ENCODE measurements at regions not wholly inside any gene's neighbourhood (a gene's known extent, or its start where the extent isn't known, plus 50 kb on each side); places are given as distances from the start of the nearest gene placed in this dataset.

- DNase-seq, result no peak
- Mint-ChIP-seq H3K9me3 (no peaks in the 10 kb centered on the region), H3K36me3 (ENCODE audit: low read depth) (no peaks in the 10 kb centered on the region), H3K27ac (no peak overlapping the region), H3K4me1 (no peaks in the 10 kb centered on the region), H3K4me3 (no peak overlapping the region), H3K27me3 (ENCODE audit: insufficient read depth) (no peaks in the 10 kb centered on the region)
- no peaks in the 10 kb centered on the region for H3K36me3 ChIP-seq (ENCODE audit: control insufficient read depth, insufficient read depth, low read length)
- WGBS, 2 experiments (ENCODE audit: insufficient coverage in 1 of 2, insufficient read length in 1 of 2), result 100% methylated on average over 1 of the region's 2 CpGs; no CpG with 5 or more reads in 1 of the 2 experiments
- no peaks in the 10 kb centered on the region for H3K9me3 ChIP-seq (ENCODE audit: control insufficient read depth, low read length)
- TF ChIP-seq CTCF (conservative IDR thresholded peaks at IDR 0.05), result no peak
- H3K27me3 ChIP-seq (ENCODE audit: control insufficient read depth, insufficient read depth, low read length, poor library complexity, severe bottlenecking), result no peaks in the 10 kb centered on the region
- no peak overlapping the region for H3K9ac ChIP-seq (ENCODE audit: extremely low read depth, low read length, poor library complexity, severe bottlenecking)
- no peak overlapping the region for H3K4me3 ChIP-seq (ENCODE audit: low read length)
- no peaks in the 10 kb centered on the region for H3K4me1 ChIP-seq (ENCODE audit: control insufficient read depth, insufficient read depth, low read length)
- H3K27ac ChIP-seq (ENCODE audit: low read depth, low read length), result no peak overlapping the region
These were observed 77.0 kb upstream of the INHBA start for GRCh38 chr7:41779918-41780317.

GRCh38 chr7:41777894-41778596 is 75.2 kb upstream of the INHBA start:
- TF ChIP-seq CTCF (conservative IDR thresholded peaks at IDR 0.05), result no peak
- WGBS, 2 experiments (ENCODE audit: insufficient coverage in 1 of 2, insufficient read length in 1 of 2), result 90% methylated on average over 5 of the region's 5 CpGs; no CpG with 5 or more reads in 1 of the 2 experiments
- no peak overlapping the region for H3K4me3 Mint-ChIP-seq
- no peaks in the 10 kb centered on the region for H3K27me3 Mint-ChIP-seq (ENCODE audit: insufficient read depth)
- no peaks in the 10 kb centered on the region for H3K9me3 Mint-ChIP-seq
- no peaks in the 10 kb centered on the region for H3K36me3 Mint-ChIP-seq (ENCODE audit: low read depth)
- H3K4me1 ChIP-seq (ENCODE audit: control insufficient read depth, insufficient read depth, low read length), result no peaks in the 10 kb centered on the region
- H3K9ac ChIP-seq (ENCODE audit: extremely low read depth, low read length, poor library complexity, severe bottlenecking), result no peak overlapping the region
- H3K9me3 ChIP-seq (ENCODE audit: control insufficient read depth, low read length), result no peaks in the 10 kb centered on the region
- H3K27ac ChIP-seq (ENCODE audit: low read depth, low read length), result no peak overlapping the region
- no peak overlapping the region for H3K4me3 ChIP-seq (ENCODE audit: low read length)
- DNase-seq, result no peak
- H3K27ac Mint-ChIP-seq, result no peak overlapping the region
- no peaks in the 10 kb centered on the region for H3K36me3 ChIP-seq (ENCODE audit: control insufficient read depth, insufficient read depth, low read length)
- H3K4me1 Mint-ChIP-seq, result no peaks in the 10 kb centered on the region
- H3K27me3 ChIP-seq (ENCODE audit: control insufficient read depth, insufficient read depth, low read length, poor library complexity, severe bottlenecking), result no peaks in the 10 kb centered on the region

DNA sequence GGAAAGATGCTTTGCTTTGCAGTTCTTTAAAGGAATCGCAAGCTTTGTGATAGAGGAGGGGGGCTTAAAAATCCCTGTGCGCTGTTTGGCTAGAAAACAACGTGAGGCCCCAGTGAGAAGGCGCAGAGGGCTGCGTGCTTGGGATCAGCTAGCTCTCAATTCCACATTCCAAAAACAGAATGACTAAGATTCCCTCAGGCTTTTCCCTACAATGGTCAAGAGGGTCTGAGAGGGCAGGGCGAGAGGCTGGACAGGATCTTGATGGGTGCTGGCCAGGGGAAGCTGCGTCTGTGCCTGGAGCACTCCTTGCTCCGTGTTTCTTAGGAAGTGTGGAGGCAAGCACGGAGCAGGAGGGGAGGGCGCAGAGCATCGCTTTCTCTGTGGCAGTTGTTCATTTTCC is 72.1 kb upstream of the INHBA start:
- no peak overlapping the region for H3K4me3 ChIP-seq (ENCODE audit: low read length)
- Mint-ChIP-seq H3K27ac (no peak overlapping the region), H3K9me3 (peaks cover 1% of the 10 kb centered on the region), H3K4me1 (no peaks in the 10 kb centered on the region), H3K4me3 (no peak overlapping the region), H3K27me3 (ENCODE audit: insufficient read depth) (no peaks in the 10 kb centered on the region), H3K36me3 (ENCODE audit: low read depth) (no peaks in the 10 kb centered on the region)
- no peak for TF ChIP-seq CTCF (conservative IDR thresholded peaks at IDR 0.05)
- WGBS, 2 experiments (ENCODE audit: insufficient coverage in 1 of 2, insufficient read length in 1 of 2), result 93% methylated on average over 4 to 11 of the region's 11 CpGs
- H3K4me1 ChIP-seq (ENCODE audit: control insufficient read depth, insufficient read depth, low read length), result no peaks in the 10 kb centered on the region
- H3K9me3 ChIP-seq (ENCODE audit: control insufficient read depth, low read length), result no peaks in the 10 kb centered on the region
- no peaks in the 10 kb centered on the region for H3K27me3 ChIP-seq (ENCODE audit: control insufficient read depth, insufficient read depth, low read length, poor library complexity, severe bottlenecking)
- no peak overlapping the region for H3K9ac ChIP-seq (ENCODE audit: extremely low read depth, low read length, poor library complexity, severe bottlenecking)
- DNase-seq, result no peak
- H3K36me3 ChIP-seq (ENCODE audit: control insufficient read depth, insufficient read depth, low read length), result no peaks in the 10 kb centered on the region
- no peak overlapping the region for H3K27ac ChIP-seq (ENCODE audit: low read depth, low read length)

Measured in endodermal cell (in vitro differentiated cells).